NCI-H446 (cell line): ENCODE measurements at regions not wholly inside any gene's neighbourhood (a gene's known extent, or its start where the extent isn't known, plus 50 kb on each side); places are given as distances from the start of the nearest gene placed in this dataset.
A peak's percentile ranks its signal among the peaks of the same experiment; 100 is the strongest.
"Not testable (repeated sequence)": the region's sequence is repeated elsewhere in the genome, so short reads cannot be mapped to it uniquely, and the experiment has no call there.

Experiments
- DNase-seq, 2 experiments: peaks; one replicate each; lab custom pipeline; 2025; lab: John Stamatoyannopoulos, UW

DNA sequence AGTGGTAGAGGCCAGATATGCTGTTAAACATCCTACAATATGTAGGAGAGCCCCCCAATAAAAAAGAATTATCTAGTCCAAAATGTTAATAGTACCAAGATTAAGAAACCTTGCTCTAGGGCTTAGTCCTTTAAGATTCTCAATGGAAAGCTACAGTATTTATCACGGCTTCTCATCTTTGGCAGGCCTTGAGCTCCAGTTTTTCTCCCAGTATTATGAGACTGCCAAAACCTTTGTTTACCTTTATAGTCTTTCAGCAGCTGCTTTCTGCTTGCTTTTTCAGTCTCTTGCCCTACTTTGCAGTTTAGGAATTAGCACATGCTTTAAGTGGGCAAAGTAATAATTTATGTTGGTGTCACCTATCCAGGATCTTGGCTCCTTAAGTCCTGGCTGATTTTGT is 59.7 kb downstream of the NHLRC1 start:
- DNase-seq: peak; percentile 52 to 63

GRCh38 chr6:18058429-18058828 is 64.0 kb downstream of the NHLRC1 start:
- no peak for DNase-seq

DNA sequence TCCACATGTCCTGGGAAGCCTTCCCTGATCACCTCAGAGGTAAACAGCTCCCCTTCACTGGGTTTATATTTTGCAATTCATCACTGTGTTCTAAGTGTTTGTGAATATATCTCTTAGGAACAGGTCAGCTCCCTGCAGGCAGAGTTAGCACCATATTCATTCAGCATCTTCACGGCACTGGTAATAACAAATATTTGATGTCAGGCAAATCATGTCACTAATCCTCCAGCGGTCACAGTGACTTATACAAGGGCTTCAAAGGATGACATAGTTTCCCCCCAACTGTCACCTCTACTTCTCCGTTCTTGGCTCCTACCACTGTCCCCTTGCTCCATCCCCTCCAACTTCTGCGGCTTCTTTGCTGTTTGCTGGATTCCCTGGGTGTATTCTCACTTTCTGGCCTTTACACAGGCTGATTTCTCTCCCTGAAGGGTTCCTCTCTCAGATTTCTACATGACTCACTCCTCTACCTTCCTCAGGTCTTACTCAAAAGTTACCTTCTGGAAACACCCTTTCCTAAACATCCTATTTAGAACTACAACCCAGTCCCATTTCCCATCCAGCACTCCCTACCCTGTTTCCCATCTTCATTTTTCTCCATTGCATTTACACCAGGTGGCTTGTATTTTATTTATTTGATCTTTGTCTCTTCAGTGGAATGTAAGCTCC is 66.6 kb downstream of the NHLRC1 start:
- DNase-seq: no peak

- DNase-seq: no peak
These were observed 67.4 kb downstream of the NHLRC1 start for GRCh38 chr6:18055098-18055497.

- DNase-seq: no peak
These were observed 66.4 kb upstream of the KIF13A start for GRCh38 chr6:18053555-18054445.

GRCh38 chr6:18053078-18053477 is 65.6 kb upstream of the KIF13A start:
- no peak for DNase-seq

GRCh38 chr6:18049646-18050045 is 62.2 kb upstream of the KIF13A start:
- no peak for DNase-seq

GRCh38 chr6:18048953-18049630 is 61.7 kb upstream of the KIF13A start:
- no peak for DNase-seq

DNA sequence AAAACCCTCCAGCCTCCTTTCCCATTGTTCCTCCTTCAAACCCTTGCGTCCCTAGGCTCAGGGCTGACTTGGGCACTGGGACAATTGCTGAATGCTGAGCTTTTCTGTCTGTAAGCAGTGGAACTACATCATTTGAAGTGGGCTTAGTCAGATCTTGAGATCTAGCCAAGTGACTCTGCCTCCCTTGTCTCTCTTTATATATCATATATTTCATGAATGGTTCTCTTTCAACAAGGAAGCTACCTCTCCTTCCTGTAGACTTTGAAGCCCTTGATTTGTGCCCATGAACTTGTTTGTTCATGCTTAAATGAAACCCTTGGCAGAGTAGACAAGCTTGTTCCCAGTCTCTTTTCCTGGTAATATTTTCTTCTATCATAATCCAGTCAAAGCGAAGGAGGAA is 60.0 kb upstream of the KIF13A start:
- DNase-seq: no peak

GRCh38 chr6:18045507-18045906 is 58.1 kb upstream of the KIF13A start:
- no peak for DNase-seq

DNA sequence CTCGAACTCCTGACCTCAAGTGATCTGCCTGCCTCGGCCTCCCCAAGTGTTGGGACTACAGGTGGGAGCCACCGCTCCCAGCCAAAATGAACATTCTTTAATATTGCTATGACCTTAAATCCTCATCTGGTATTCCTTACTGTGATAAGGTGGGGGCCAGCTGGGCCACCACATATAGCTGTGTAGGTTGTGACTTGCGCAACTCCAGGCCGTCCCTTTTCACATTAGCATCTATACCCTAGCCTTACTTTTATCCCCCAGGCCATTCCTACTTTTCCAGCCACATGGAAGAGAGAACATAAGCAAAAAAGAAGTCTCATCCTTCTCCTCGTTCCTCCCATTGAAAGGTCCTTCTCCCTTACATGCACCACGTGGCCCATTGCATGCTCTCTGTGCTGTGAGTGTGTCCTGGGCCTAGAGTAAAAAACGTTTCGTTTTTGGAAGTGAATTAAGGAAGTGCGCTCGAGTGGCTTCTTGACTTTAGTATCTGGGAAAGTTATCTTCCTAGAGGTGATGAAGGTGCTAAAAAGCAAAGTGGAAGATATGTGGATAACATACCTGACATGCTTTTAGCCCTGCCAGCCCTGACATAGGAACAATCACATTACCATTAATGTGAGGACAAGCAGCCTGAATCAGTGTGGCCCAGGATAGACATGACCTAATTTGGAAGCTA is 56.8 kb upstream of the KIF13A start:
- no peak for DNase-seq

GRCh38 chr6:18042536-18043145 is 55.2 kb upstream of the KIF13A start:
- DNase-seq: no peak

DNA sequence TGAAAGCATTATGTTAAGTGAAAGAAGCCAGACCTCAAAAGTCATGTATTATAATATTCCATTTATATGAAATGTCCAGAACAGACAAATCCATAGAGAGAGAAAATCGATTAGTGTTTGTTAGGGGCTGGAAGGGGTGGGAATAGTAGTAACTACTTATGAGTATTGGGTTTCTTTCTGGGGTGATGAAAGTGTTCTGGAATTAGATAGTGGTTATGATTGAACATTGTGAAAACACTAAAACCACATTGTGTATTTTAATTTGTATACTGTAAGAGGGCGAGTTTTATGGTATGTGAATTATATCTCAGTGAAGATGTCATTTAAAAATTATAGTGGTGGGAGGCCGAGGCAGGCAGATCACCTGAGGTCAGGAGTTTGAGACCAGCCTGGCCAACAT is 52.0 kb upstream of the KIF13A start:
- DNase-seq: no peak

- not testable (repeated sequence) for DNase-seq
These were observed 50.8 kb upstream of the KIF13A start for GRCh38 chr6:18038235-18038634.
